HG03558 (cell line): ENCODE measurements at regions not wholly inside any gene's neighbourhood (a gene's known extent, or its start where the extent isn't known, plus 50 kb on each side); places are given as distances from the start of the nearest gene placed in this dataset.

Experiments used
- ATAC-seq: cut with Tn5 transposase; IDR thresholded peaks from one replicate; pipeline ENCODE4 v1.9.1; 2021; ENCODE audit warnings: moderate number of reproducible peaks; ENCODE audit not compliant: unreplicated experiment; ENCODE audit errors: extremely low read depth

DNA sequence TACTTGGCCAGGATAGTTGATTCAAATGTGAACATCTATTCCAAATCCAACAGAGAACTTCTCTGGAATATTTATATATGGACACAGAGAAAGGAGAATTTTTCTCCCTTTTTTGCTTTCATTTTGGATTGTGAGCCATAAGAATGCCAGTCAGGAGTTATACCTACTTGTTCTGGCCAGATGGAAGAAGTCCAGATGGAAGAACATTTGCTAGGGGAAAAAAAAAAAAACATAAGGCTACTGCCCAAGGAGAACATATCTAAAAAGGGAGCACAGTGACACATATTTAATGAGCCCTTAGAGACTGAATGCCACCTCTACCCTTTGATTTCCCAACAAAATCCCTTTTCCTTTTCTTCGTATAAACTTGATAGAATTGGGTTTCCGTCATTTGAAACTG lies 61.7 kb upstream of the PPP2R2B start:
- ATAC-seq = no peak

GRCh38 chr5:146944019-146944418 lies 65.5 kb upstream of the PPP2R2B start:
- no peak for ATAC-seq

DNA sequence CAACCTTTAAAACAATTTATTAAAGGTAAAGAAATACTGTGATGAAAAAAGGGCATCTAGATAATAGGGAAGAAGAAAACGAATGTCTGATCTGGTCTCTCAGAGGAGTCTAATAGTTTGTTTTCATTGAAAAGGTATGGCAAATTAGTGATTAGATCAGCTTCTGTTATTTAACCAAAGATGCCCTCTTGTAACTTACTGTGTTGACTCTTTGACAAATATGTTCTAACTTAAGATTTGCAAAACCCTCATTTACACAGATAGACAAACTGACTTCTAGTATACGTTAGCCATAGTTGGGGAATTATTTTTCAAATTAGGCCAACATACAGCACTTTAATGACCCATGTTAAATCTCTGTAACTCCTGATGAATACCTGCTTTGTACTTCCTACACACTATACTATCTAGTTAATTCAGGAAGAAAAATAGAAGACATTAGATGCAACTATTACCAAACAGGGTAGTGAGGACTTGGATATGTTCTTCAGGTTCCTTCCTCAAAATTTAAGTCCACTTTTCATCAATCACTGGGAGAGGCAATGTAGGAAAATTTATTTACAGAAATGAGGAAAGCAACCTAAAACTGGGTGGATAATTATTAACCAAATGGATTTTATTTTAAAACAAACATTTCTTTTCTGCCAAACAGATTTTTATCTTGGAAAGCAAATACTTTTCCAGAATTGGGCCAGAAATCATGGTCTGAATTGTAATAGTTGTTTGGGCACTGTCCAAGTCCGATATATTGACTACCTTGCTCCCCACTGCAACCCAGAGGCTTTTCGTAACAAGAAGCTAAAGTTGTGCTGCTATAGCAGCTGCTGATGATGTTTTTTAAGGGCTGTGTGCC lies 66.4 kb upstream of the PPP2R2B start:
- no peak for ATAC-seq

- ATAC-seq = no peak
Observed at GRCh38 chr5:146945617-146946084, 67.1 kb upstream of the PPP2R2B start.

- ATAC-seq = no peak
Observed at GRCh38 chr5:146947181-146947941, 68.8 kb upstream of the PPP2R2B start.

- ATAC-seq = no peak
Observed at GRCh38 chr5:146948666-146949065, 70.1 kb upstream of the PPP2R2B start.

DNA sequence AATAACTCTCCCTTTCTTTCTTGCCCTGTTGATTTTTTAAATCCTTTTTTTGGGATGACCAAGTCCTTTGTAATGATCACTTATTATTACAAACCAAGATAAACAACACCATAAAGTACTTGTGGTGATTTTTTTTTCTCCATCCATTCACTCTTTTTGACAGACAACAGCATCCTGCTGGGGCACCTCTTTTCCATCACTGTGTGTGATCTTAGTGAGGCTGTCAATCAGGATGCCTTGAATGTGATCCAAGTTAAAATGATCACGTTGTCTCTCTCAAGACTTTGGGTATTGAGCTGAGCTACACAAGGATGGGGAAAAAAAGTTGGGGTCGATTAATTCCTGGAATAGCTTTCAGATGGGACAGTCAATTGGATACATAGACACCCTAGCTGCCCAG lies 73.6 kb upstream of the PPP2R2B start:
- ATAC-seq = no peak

- ATAC-seq = no peak
Observed at GRCh38 chr5:146956217-146956616, 77.7 kb upstream of the PPP2R2B start.

GRCh38 chr5:146959360-146959759 lies 80.8 kb upstream of the PPP2R2B start:
- no peak for ATAC-seq

- no peak for ATAC-seq
Observed at GRCh38 chr5:146962801-146963355, 84.3 kb upstream of the PPP2R2B start.

- ATAC-seq = peak; percentile 97
Observed at GRCh38 chr5:146965761-146966659, 87.5 kb upstream of the PPP2R2B start.

DNA sequence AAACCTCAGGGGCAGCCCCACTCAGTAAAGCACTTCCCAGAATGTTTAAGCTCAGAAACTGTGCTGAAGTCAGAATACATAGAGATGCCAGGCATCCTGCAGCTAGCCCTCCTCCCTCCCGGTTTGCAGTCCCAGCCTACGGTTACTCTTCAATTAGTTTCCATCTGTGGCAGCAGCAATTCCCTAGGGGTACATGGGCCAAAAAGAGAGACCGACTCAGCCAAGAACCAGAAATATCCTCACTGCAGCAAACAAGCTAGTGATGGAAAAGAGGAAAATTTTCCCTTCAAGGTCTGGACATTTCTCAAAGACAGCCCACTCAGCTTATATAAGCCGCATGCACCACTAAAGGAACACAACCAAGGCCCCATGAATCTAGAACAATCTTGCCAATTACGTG lies 89.1 kb upstream of the PPP2R2B start:
- ATAC-seq = no peak

DNA sequence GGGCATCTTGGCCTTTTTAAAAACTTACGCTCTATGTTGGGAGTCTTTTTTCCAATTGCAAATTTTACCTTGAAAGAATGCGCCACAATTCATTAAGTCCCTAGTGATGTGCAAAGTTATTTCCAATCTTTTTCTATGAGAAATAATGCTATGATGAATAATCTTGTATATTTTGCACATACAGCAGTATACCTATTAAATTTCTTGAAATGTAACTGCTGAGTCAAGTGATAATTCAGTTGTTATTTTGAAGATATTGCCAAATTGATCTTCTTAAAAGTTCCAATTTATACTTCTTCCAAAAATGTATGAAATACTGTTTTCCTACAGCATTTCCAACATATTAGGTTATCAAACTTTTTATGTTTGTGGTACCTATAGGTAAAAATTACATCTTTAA lies 92.8 kb upstream of the PPP2R2B start:
- ATAC-seq = no peak

DNA sequence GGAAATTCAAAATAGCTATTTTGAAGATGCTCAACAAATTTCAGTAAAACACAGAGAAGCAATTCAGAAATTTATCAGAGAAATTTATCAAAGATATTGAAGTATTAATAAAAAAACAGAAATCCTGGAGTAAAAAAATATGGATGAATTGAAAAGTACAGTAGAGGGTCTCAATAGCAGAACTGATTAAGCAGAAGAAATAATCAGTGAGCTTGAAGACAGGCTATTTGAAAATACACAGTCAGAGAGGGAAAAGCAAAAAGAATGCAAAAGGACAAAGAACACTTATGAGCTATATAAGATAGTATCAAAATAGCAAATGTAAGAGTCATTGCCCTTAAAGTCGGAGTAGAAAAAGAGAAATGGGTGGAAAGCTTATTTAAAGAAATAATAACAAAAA lies 107.9 kb upstream of the PPP2R2B start:
- no peak for ATAC-seq

DNA sequence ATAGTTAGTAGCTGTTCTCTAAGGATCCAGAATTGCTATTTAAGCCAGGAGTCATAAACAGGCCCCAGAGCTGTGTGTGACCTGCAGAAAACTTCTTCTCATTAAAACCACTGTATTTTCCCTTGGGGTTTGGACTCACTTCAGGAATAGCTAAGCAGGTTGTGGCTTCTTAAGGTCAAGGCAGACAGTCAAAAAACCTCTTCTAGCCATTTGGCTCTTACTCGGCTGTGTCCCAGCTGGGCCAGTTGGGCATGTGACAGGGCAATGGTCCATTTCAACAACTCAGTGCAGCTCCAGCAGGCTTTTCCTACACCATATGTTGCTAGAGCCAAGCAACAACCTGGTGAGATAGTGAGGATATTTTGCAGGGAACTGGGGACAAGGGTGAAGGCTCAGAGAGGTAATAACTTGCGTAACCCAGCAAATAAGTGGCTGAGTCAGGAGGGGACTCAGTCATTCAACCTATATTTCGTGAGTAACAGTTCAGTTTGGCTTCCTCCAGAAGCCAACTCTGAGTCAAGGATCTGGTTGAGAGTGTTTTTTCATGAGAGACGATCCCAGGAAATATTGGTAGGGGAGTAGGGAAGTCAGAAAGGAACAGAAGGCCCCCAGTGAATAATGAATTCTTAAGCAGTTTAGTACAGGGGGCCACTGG lies 115.4 kb upstream of the PPP2R2B start:
- ATAC-seq = no peak

GRCh38 chr5:146995878-146996277 lies 117.3 kb upstream of the PPP2R2B start:
- ATAC-seq = no peak

DNA sequence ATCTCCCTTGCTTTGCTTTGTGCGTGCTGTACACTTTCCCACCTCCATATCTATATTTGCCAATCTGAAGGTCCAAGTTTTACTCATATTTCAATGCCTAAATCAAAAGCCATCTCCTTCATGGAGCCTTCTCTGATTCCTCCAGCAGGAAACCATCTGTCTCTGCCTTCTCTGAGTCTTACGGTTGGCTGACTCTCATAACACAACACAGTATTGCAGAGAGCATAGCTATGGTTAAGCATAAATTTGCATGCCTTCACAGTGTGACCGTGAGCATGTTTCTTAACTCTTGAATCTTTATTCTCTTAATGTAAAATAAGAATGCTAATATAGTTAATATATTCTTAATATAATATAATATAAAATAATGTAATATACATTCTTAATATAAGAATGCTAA lies 136.8 kb upstream of the PPP2R2B start:
- ATAC-seq = no peak

- no peak for ATAC-seq
Observed at GRCh38 chr5:147017191-147017590, 138.6 kb upstream of the PPP2R2B start.

- no peak for ATAC-seq
Observed at GRCh38 chr5:147017621-147018020, 139.1 kb upstream of the PPP2R2B start.

DNA sequence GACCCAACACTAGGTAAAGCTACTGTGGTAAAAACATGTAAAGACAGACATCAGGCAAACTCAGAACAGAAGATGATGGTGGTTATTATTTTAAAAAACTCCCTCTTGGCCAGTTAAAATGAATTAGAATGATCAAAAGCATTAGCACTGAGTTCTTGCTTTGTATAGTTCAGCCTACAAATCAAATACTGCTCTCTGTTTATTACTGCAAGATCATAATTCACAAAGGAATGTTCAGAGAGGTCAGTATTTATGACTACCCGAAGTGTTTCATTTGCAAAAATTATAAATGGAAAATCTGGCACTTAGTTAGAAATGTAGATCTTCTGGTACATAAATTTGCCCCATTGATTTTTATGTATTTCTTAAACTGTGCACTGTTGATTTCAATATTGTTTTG lies 140.3 kb upstream of the PPP2R2B start:
- ATAC-seq = no peak
